Upper lobe of right lung (tissue), 1 donor: ENCODE measurements at regions not wholly inside any gene's neighbourhood (a gene's known extent, or its start where the extent isn't known, plus 50 kb on each side); places are given as distances from the start of the nearest gene placed in this dataset.

ENCODE experiments used
- ATAC-seq: fragments of 200-7000 bp; cut with Tn5 transposase; one replicate; pipeline ENCODE4 v1.9.1; 2020; ENCODE audit warnings: mild to moderate bottlenecking, moderate library complexity
- DNase-seq: peaks from one replicate; pipeline ENCODE4 v3.0.0-alpha.2; 2020
- H3K27ac ChIP-seq: fragments of 200-600 bp; one replicate; pipeline ENCODE4 v1.8.0; 2022
- H3K27me3 ChIP-seq: fragments of 200-600 bp; one replicate; pipeline ENCODE4 v1.8.0; 2022; ENCODE audit warnings: mild to moderate bottlenecking
- H3K36me3 ChIP-seq: fragments of 200-600 bp; one replicate; pipeline ENCODE4 v1.8.0; 2022
- H3K4me1 ChIP-seq: fragments of 200-600 bp; one replicate; pipeline ENCODE4 v1.8.0; 2022
- H3K4me3 ChIP-seq: fragments of 200-600 bp; one replicate; pipeline ENCODE4 v1.8.0; 2022; ENCODE audit warnings: mild to moderate bottlenecking
- H3K9me3 ChIP-seq: fragments of 200-600 bp; one replicate; pipeline ENCODE4 v1.8.0; 2022
- CTCF ChIP-seq: fragments of 200-600 bp; IDR thresholded peaks from one replicate; pipeline ENCODE4 v1.8.0; 2022; ENCODE audit warnings: antibody characterized with exemption
- intact Hi-C: fragments of 100-400 bp; cut with DNase I; formaldehyde crosslinking; loops from one replicate; pipeline ENCODE4 v1.11.0; 2022
- donor health status: DM: no; HTN: yes; CAD: no; lungs with severe emphysema.

GRCh38 chr1:2886631-2887030, 85.1 kb upstream of the TTC34 start:
- H3K27me3 ChIP-seq: peaks cover 26% of the 10 kb centered on the region
- no peaks in the 10 kb centered on the region for H3K36me3 ChIP-seq
- no peak overlapping the region for H3K27ac ChIP-seq
- TF ChIP-seq CTCF: no peak
- ATAC-seq (no peak), DNase-seq (no peak)
- H3K9me3 ChIP-seq: no peaks in the 10 kb centered on the region
- no peak overlapping the region for H3K4me3 ChIP-seq
- H3K4me1 ChIP-seq: no peaks in the 10 kb centered on the region
- intact Hi-C loops: no loop called here

- H3K9me3 ChIP-seq: no peaks in the 10 kb centered on the region
- no peaks in the 10 kb centered on the region for H3K36me3 ChIP-seq
- intact Hi-C loops: no loop called here
- ATAC-seq (no peak), DNase-seq (no peak)
- no peaks in the 10 kb centered on the region for H3K4me1 ChIP-seq
- no peak overlapping the region for H3K4me3 ChIP-seq
- peaks cover 26% of the 10 kb centered on the region for H3K27me3 ChIP-seq
- no peak for TF ChIP-seq CTCF
- H3K27ac ChIP-seq: no peak overlapping the region
Measured at GRCh38 chr1:2887941-2888855, 86.7 kb upstream of the TTC34 start.

- H3K4me1 ChIP-seq: no peaks in the 10 kb centered on the region
- H3K9me3 ChIP-seq: no peaks in the 10 kb centered on the region
- intact Hi-C loops: no loop called here
Measured at GRCh38 chr1:2890221-2890850, 88.8 kb upstream of the TTC34 start.

GRCh38 chr1:2891923-2892448, 90.5 kb upstream of the TTC34 start:
- peaks cover 26% of the 10 kb centered on the region for H3K27me3 ChIP-seq
- no peaks in the 10 kb centered on the region for H3K36me3 ChIP-seq
- H3K9me3 ChIP-seq: no peaks in the 10 kb centered on the region
- ATAC-seq: no peak
- H3K27ac ChIP-seq: no peak overlapping the region
- intact Hi-C loops: no loop called here
- DNase-seq: no peak
- H3K4me1 ChIP-seq: no peaks in the 10 kb centered on the region
- TF ChIP-seq CTCF: no peak
- no peak overlapping the region for H3K4me3 ChIP-seq

More at GRCh38 chr1:2890221-2890850, 88.8 kb upstream of the TTC34 start:
- ATAC-seq: no peak
- TF ChIP-seq CTCF: no peak
- no peak overlapping the region for H3K27ac ChIP-seq
- H3K4me3 ChIP-seq: no peak overlapping the region
- H3K27me3 ChIP-seq: peaks cover 26% of the 10 kb centered on the region
- no peaks in the 10 kb centered on the region for H3K36me3 ChIP-seq
- no peak for DNase-seq

- intact Hi-C loops: no loop called here
Measured at GRCh38 chr1:2893473-2894120, 92.1 kb upstream of the TTC34 start.

More at GRCh38 chr1:2893473-2894120, 92.1 kb upstream of the TTC34 start:
- H3K27me3 ChIP-seq: peaks cover 20% of the 10 kb centered on the region
- no peak for DNase-seq
- H3K4me1 ChIP-seq: no peaks in the 10 kb centered on the region
- no peak for TF ChIP-seq CTCF
- no peak overlapping the region for H3K4me3 ChIP-seq
- H3K36me3 ChIP-seq: no peaks in the 10 kb centered on the region
- no peak overlapping the region for H3K27ac ChIP-seq
- ATAC-seq: no peak
- no peaks in the 10 kb centered on the region for H3K9me3 ChIP-seq
